A673 (cell line): ENCODE measurements at regions not wholly inside any gene's neighbourhood (a gene's known extent, or its start where the extent isn't known, plus 50 kb on each side); places are given as distances from the start of the nearest gene placed in this dataset.

ENCODE experiments used
- BruUV-seq: library from RNA; stranded (reverse); fragments of 400-500 nt; replicated peaks from 2 replicates; lab custom pipeline; 2021; lab: Mats Ljungman, UMichigan
- CTCF ChIA-PET: fragments of 300-600 bp; sonication (Branson Sonifier 250); formaldehyde crosslinking; loops from one replicate; lab custom pipeline; 2022; ENCODE audit warnings: antibody characterized with exemption; lab: Charles Lee
- POLR2A ChIA-PET: fragments of 300-600 bp; sonication (Branson Sonifier 250); formaldehyde crosslinking; loops from one replicate; lab custom pipeline; 2022; ENCODE audit warnings: antibody characterized with exemption; ENCODE audit not compliant: low non-redundant PET; lab: Charles Lee
- DNase-seq: peaks from one replicate; pipeline ENCODE4 v3.0.0-alpha.2; 2015; ENCODE audit warnings: low spot score
- H3K27ac ChIP-seq: fragments of 200-600 bp; sonication (generic); 2 replicates; pipeline ENCODE4 v1.5.1; 2016; ENCODE audit warnings: mixed run types, low read depth, mild to moderate bottlenecking, mixed read lengths, antibody characterized with exemption, low read length; ENCODE audit not compliant: poor library complexity, severe bottlenecking
- H3K27me3 ChIP-seq: fragments of 200-600 bp; sonication (generic); replicated peaks from 2 replicates; pipeline ENCODE4 v1.6.1; 2017; ENCODE audit warnings: mixed run types, low read depth, mild to moderate bottlenecking, mixed read lengths, antibody characterized with exemption, low read length; ENCODE audit not compliant: insufficient read depth, poor library complexity
- H3K36me3 ChIP-seq: fragments of 200-600 bp; sonication (generic); 2 replicates; pipeline ENCODE4 v1.6.1; 2016; ENCODE audit warnings: mixed run types, mild to moderate bottlenecking, mixed read lengths, antibody characterized with exemption, low read length; ENCODE audit not compliant: insufficient read depth, poor library complexity, severe bottlenecking
- H3K4me1 ChIP-seq: fragments of 200-600 bp; sonication (generic); 2 replicates; pipeline ENCODE4 v1.6.1; 2017; ENCODE audit warnings: mixed run types, mild to moderate bottlenecking, mixed read lengths, antibody characterized with exemption, low read length; ENCODE audit not compliant: insufficient read depth, poor library complexity, severe bottlenecking
- H3K4me3 ChIP-seq: fragments of 200-600 bp; sonication (generic); 2 replicates; pipeline ENCODE4 v1.5.1; 2016; ENCODE audit warnings: low read depth, mixed run types, mild to moderate bottlenecking, mixed read lengths, low read length; ENCODE audit not compliant: poor library complexity, severe bottlenecking
- H3K9me3 ChIP-seq: fragments of 200-600 bp; sonication (generic); 2 replicates; pipeline ENCODE4 v1.6.1; 2016; ENCODE audit warnings: mixed run types, low read depth, mild to moderate bottlenecking, mixed read lengths, antibody characterized with exemption, low read length; ENCODE audit not compliant: poor library complexity, severe bottlenecking
- CTCF ChIP-seq: fragments of 300-800, 200-600 bp; sonication (generic); conservative IDR thresholded peaks from 2 replicates; pipeline ENCODE4 v1.5.1; 2017; ENCODE audit warnings: low read depth, mild to moderate bottlenecking, antibody characterized with exemption, low read length, moderate library complexity, mixed read lengths
- EZH2 ChIP-seq: fragments of 200-600 bp; sonication (generic); IDR thresholded peaks from 2 replicates; pipeline ENCODE4 v1.6.1; 2017; ENCODE audit warnings: borderline replicate concordance, low read depth, mild to moderate bottlenecking, mixed read lengths, antibody characterized with exemption, low read length; ENCODE audit not compliant: poor library complexity, severe bottlenecking
- intact Hi-C: fragments of 100-400 bp; cut with micrococcal nuclease; formaldehyde crosslinking; loops from one replicate; pipeline ENCODE4 v1.10.0; 2022; ENCODE audit not compliant: unreplicated experiment

DNA sequence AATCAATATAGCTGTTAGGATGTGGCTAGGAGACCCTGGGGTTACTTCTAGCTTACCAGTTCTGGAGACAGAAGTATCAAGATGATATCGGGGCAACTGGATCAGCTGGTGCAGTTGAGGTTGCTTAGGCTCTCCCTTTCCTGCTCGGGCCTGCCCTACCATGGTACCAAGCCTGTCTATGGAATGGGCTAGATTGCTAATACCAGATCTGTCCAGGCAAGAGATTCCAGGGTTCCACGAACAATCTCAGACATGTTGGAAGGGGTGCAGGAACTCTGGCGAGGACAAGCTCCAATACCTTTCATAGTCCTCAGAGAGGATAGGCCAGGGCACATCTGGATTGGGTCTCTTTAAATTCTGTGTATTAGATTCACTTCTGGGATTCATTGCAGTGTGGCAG is 53.8 kb downstream of the ADM start:
- no peak for DNase-seq
- TF ChIP-seq CTCF (no peak), EZH2 (no peak)
- no peaks in the 10 kb centered on the region for H3K36me3 ChIP-seq
- H3K27ac ChIP-seq, result no peak overlapping the region
- POLR2A ChIA-PET, result no interaction called here
- H3K4me1 ChIP-seq, result no peaks in the 10 kb centered on the region
- intact Hi-C loops, result no loop called here
- no peaks in the 10 kb centered on the region for H3K27me3 ChIP-seq
- CTCF ChIA-PET, result no interaction called here
- no TSS peak for BruUV-seq
- no peak overlapping the region for H3K4me3 ChIP-seq
- no peaks in the 10 kb centered on the region for H3K9me3 ChIP-seq

GRCh38 chr11:10359171-10359570 is 54.3 kb downstream of the ADM start:
- H3K9me3 ChIP-seq, result no peaks in the 10 kb centered on the region
- BruUV-seq, result no TSS peak
- ChIA-PET POLR2A (no interaction called here), CTCF (no interaction called here)
- H3K27ac ChIP-seq, result no peak overlapping the region
- H3K36me3 ChIP-seq, result no peaks in the 10 kb centered on the region
- DNase-seq, result no peak
- no peaks in the 10 kb centered on the region for H3K4me1 ChIP-seq
- no peak overlapping the region for H3K4me3 ChIP-seq
- TF ChIP-seq CTCF (no peak), EZH2 (no peak)
- intact Hi-C loops, result no loop called here
- H3K27me3 ChIP-seq, result no peaks in the 10 kb centered on the region

DNA sequence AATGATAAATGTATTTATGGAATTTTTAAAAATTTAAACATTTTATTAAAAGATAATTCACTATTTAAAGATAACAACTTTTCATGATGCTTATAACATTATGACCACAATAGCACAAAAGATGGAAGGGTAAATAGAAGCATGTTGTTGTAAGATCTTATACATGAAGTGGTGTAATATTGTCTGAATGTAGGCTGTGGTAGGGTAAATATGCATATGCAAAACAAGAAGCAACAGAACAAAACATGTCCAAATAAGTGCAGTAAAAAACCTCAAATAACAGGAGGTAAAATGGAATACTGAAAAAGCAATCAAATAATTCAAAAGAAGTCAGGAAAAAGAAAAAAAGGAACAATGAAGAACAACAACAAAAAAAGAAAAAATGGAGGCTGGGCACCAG is 56.0 kb downstream of the ADM start:
- intact Hi-C loops, result no loop called here
- CTCF ChIA-PET, result no interaction called here
- H3K27me3 ChIP-seq, result no peaks in the 10 kb centered on the region
- no TSS peak for BruUV-seq
- POLR2A ChIA-PET, result no interaction called here
- TF ChIP-seq CTCF (no peak), EZH2 (no peak)
- no peak overlapping the region for H3K4me3 ChIP-seq
- no peaks in the 10 kb centered on the region for H3K4me1 ChIP-seq
- DNase-seq, result no peak
- no peaks in the 10 kb centered on the region for H3K36me3 ChIP-seq
- H3K9me3 ChIP-seq, result no peaks in the 10 kb centered on the region
- no peak overlapping the region for H3K27ac ChIP-seq
